ENCODE measurements at regions not wholly inside any gene's neighbourhood (a gene's known extent, or its start where the extent isn't known, plus 50 kb on each side); places are given as distances from the start of the nearest gene placed in this dataset.

GRCh38 chr5:92104126-92104525, 721.0 kb upstream of the ARRDC3 start:
- Histone ChIP-seq H3K79me2 (ENCODE audit: control insufficient read depth, insufficient read depth, low read length) (no peaks in the 10 kb centered on the region), H3K4me1 (ENCODE audit: control insufficient read depth, extremely low read depth, insufficient read depth, low read length) (no peaks in the 10 kb centered on the region), H3K36me3 (ENCODE audit: control insufficient read depth, insufficient read depth, low read length) (no peaks in the 10 kb centered on the region), H3K4me2 (ENCODE audit: extremely low read depth, insufficient read depth, low read length) (no peak overlapping the region), H2AFZ (ENCODE audit: low read length) (no peak overlapping the region), H3K27me3 (ENCODE audit: control insufficient read depth, insufficient read depth, low read length) (no peaks in the 10 kb centered on the region), H4K20me1 (ENCODE audit: control insufficient read depth, extremely low read depth, insufficient read depth, low read length) (no peaks in the 10 kb centered on the region), H3K9ac (ENCODE audit: insufficient read depth, low read length) (no peak overlapping the region), H3K4me3 (replicated peaks in 1 of 4; ENCODE audit: control extremely low read depth in 1 of 4, insufficient read depth in 1 of 4, low read depth in 3 of 4, low read length in 4 of 4) (no peak overlapping the region), H3K27ac (ENCODE audit: insufficient read depth, low read length) (no peak overlapping the region), H3K9me3 (ENCODE audit: control insufficient read depth, insufficient read depth, low read depth, low read length) (no peaks in the 10 kb centered on the region)
- TF ChIP-seq CTCF (conservative IDR thresholded peaks at IDR 0.05 in 1 of 2, IDR thresholded peaks at IDR 0.05 in 1 of 2; ENCODE audit: low read depth in 1 of 2, low read length in 2 of 2) (no peak), EZH2 (IDR thresholded peaks at IDR 0.05; ENCODE audit: low read length, missing control alignments) (no peak)
- DNase-seq (ENCODE audit: low read depth in 2 of 2): no peak

- TF ChIP-seq CTCF (conservative IDR thresholded peaks at IDR 0.05 in 1 of 2, IDR thresholded peaks at IDR 0.05 in 1 of 2; ENCODE audit: low read depth in 1 of 2, low read length in 2 of 2) (no peak), EZH2 (IDR thresholded peaks at IDR 0.05; ENCODE audit: low read length, missing control alignments) (no peak)
- H3K4me3 ChIP-seq (replicated peaks in 1 of 4; ENCODE audit: control extremely low read depth in 1 of 4, insufficient read depth in 1 of 4, low read depth in 3 of 4, low read length in 4 of 4): no peak overlapping the region
- no peaks in the 10 kb centered on the region for H3K79me2 ChIP-seq (ENCODE audit: control insufficient read depth, insufficient read depth, low read length)
- no peaks in the 10 kb centered on the region for H3K4me1 ChIP-seq (ENCODE audit: control insufficient read depth, extremely low read depth, insufficient read depth, low read length)
- H3K4me2 ChIP-seq (ENCODE audit: extremely low read depth, insufficient read depth, low read length): no peak overlapping the region
- no peak overlapping the region for H2AFZ ChIP-seq (ENCODE audit: low read length)
- H3K9me3 ChIP-seq (ENCODE audit: control insufficient read depth, insufficient read depth, low read depth, low read length): no peaks in the 10 kb centered on the region
- no peaks in the 10 kb centered on the region for H4K20me1 ChIP-seq (ENCODE audit: control insufficient read depth, extremely low read depth, insufficient read depth, low read length)
- H3K27ac ChIP-seq (ENCODE audit: insufficient read depth, low read length): no peak overlapping the region
- DNase-seq (ENCODE audit: low read depth in 2 of 2): no peak
- no peaks in the 10 kb centered on the region for H3K27me3 ChIP-seq (ENCODE audit: control insufficient read depth, insufficient read depth, low read length)
- no peaks in the 10 kb centered on the region for H3K36me3 ChIP-seq (ENCODE audit: control insufficient read depth, insufficient read depth, low read length)
- no peak overlapping the region for H3K9ac ChIP-seq (ENCODE audit: insufficient read depth, low read length)
Measured at GRCh38 chr5:92102313-92102712, 719.2 kb upstream of the ARRDC3 start.

DNA sequence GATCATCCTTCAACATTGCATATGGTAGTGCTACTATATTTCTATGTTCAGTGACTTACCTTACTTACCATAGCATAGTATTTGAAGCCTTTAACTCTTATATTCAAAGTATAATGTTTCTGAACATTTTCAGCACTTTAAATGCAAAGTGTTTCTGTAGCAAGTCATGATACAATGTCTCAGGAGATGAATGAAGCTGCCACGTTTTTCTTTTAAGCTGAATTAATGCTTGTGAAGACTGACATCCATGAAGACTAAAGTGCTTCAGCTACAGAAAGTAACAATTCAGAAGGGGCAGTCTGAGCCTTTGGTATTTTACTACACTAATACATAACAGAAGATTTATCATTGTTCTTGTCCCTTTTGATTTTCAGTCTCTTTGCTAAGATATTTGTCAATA, 709.1 kb upstream of the ARRDC3 start:
- TF ChIP-seq EZH2 (IDR thresholded peaks at IDR 0.05; ENCODE audit: low read length, missing control alignments): no peak
- TF ChIP-seq CTCF (conservative IDR thresholded peaks at IDR 0.05 in 1 of 2, IDR thresholded peaks at IDR 0.05 in 1 of 2; ENCODE audit: low read depth in 1 of 2, low read length in 2 of 2): no peak
- Histone ChIP-seq H3K27ac (ENCODE audit: insufficient read depth, low read length) (no peak overlapping the region), H3K27me3 (ENCODE audit: control insufficient read depth, insufficient read depth, low read length) (no peaks in the 10 kb centered on the region)

More for the DNA sequence above, 709.1 kb upstream of the ARRDC3 start:
- H3K4me1 ChIP-seq (ENCODE audit: control insufficient read depth, extremely low read depth, insufficient read depth, low read length): no peaks in the 10 kb centered on the region
- H3K9me3 ChIP-seq (ENCODE audit: control insufficient read depth, insufficient read depth, low read depth, low read length): no peaks in the 10 kb centered on the region
- no peak overlapping the region for H3K9ac ChIP-seq (ENCODE audit: insufficient read depth, low read length)
- no peak for DNase-seq (ENCODE audit: low read depth in 2 of 2)
- H3K4me2 ChIP-seq (ENCODE audit: extremely low read depth, insufficient read depth, low read length): no peak overlapping the region
- H3K4me3 ChIP-seq (replicated peaks in 1 of 4; ENCODE audit: control extremely low read depth in 1 of 4, insufficient read depth in 1 of 4, low read depth in 3 of 4, low read length in 4 of 4): no peak overlapping the region
- no peak overlapping the region for H2AFZ ChIP-seq (ENCODE audit: low read length)
- no peaks in the 10 kb centered on the region for H3K79me2 ChIP-seq (ENCODE audit: control insufficient read depth, insufficient read depth, low read length)
- no peaks in the 10 kb centered on the region for H3K36me3 ChIP-seq (ENCODE audit: control insufficient read depth, insufficient read depth, low read length)
- no peaks in the 10 kb centered on the region for H4K20me1 ChIP-seq (ENCODE audit: control insufficient read depth, extremely low read depth, insufficient read depth, low read length)

All from fibroblast of lung (primary cell).